ENCODE measurements at regions not wholly inside any gene's neighbourhood (a gene's known extent, or its start where the extent isn't known, plus 50 kb on each side); places are given as distances from the start of the nearest gene placed in this dataset.

- TF ChIP-seq CTCF (IDR thresholded peaks at IDR 0.05) = no peak; the same call in 1 of the 2 replicates
Measured at GRCh38 chr7:15016315-15016667, 113.7 kb upstream of the DGKB start.

GRCh38 chr7:15015545-15016314 is 113.2 kb upstream of the DGKB start:
- peak; percentile 69 for TF ChIP-seq CTCF (IDR thresholded peaks at IDR 0.05)

- no peak for TF ChIP-seq CTCF (IDR thresholded peaks at IDR 0.05)
Measured at GRCh38 chr7:15012135-15012534, 109.6 kb upstream of the DGKB start.

- TF ChIP-seq CTCF (IDR thresholded peaks at IDR 0.05) = no peak
Measured at GRCh38 chr7:15011289-15011688, 108.7 kb upstream of the DGKB start.

GRCh38 chr7:15007507-15007906 is 105.0 kb upstream of the DGKB start:
- peak; percentile 45 for TF ChIP-seq CTCF (IDR thresholded peaks at IDR 0.05)

- no peak for TF ChIP-seq CTCF (IDR thresholded peaks at IDR 0.05)
Measured at GRCh38 chr7:15005672-15006071, 103.1 kb upstream of the DGKB start.

- no peak for TF ChIP-seq CTCF (IDR thresholded peaks at IDR 0.05)
Measured at GRCh38 chr7:15000157-15000556, 97.6 kb upstream of the DGKB start.

GRCh38 chr7:14999331-14999730 is 96.8 kb upstream of the DGKB start:
- TF ChIP-seq CTCF (IDR thresholded peaks at IDR 0.05) = no peak

Measured in LNCAP (cell line).